ENCODE measurements at regions not wholly inside any gene's neighbourhood (a gene's known extent, or its start where the extent isn't known, plus 50 kb on each side); places are given as distances from the start of the nearest gene placed in this dataset.
"Not testable (repeated sequence)": the region's sequence is repeated elsewhere in the genome, so short reads cannot be mapped to it uniquely, and the experiment has no call there.

DNA sequence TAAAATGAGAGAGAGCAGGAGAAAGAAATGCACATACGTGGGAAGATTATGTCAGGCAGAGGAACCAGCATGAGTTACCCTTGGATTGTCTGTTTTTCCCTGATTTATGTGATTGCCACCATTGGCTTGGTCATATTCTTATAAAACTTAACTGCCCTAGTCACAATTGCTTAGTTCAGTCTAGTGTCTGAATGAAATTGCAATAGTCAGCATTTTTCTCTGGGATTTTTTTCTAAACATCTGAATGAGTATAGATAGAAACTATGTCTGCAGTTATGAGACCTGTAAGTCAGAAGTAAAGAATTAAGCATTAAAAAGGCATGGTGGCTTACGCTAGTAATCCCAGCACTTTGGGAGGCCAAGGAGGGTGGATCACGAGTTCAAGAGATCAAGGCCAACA is 889.8 kb downstream of the PLA2G4A start:
- no peak for DNase-seq (ENCODE audit: low spot score)

GRCh38 chr1:187721216-187721615 is 892.5 kb downstream of the PLA2G4A start:
- DNase-seq (ENCODE audit: low spot score) = no peak

DNA sequence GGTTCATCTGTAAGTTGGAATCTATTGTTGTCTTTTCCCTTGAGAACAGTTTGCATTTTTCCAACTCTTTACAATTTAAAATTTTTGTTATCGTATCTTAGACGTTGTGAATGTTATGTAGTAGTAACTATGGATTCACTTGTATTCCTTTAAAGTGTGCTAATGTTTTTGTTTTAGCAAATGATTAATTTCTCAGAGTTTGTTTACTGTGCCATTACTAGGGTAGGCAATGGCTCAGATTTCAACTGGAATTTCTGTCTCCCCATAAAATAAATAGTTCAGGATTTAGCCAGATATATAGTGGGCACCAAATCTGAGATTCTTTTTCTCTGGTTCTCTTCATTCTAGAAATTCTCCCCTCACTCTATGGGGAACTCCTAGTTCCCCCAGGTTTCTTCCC is 896.5 kb downstream of the PLA2G4A start:
- no peak for DNase-seq (ENCODE audit: low spot score)

DNA sequence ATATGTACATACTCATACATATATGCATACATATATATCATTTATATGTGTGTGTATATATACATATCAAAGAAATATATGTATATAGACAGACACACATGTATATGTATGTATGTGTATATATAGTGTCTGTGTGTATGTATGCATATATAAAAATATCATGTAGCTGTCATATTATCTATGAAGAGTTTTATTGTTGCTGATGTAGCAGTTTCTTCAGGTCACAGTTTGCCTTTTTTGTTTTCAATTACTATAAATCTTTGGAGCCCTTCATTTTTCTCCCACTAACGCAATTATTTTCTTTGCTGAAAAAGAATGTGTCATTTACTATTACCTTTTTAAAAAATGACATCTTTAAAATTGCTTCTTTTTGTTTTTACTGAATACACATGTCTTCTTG is 904.5 kb downstream of the PLA2G4A start:
- no peak for DNase-seq (ENCODE audit: low spot score)

DNA sequence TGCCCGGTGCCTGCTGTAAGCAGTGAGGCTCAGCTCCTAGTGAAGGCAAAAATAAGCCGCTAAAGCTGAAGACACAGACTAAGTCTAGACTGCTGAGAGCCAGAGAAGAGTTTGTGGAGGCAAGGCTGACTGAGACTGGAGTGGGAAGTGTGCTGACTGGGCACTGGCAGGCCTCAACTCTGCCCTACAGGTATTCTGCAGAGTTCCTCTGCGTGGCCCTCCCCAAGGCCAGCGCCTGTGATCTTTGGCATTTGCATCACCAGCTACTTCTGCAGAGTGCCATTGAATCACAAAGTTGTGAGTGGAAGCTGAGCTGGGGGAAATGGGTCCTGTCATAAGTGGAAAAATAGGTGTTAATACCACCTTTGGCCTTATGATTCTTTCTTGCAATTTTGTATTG is 905.7 kb downstream of the PLA2G4A start:
- DNase-seq (ENCODE audit: low spot score) = no peak

DNA sequence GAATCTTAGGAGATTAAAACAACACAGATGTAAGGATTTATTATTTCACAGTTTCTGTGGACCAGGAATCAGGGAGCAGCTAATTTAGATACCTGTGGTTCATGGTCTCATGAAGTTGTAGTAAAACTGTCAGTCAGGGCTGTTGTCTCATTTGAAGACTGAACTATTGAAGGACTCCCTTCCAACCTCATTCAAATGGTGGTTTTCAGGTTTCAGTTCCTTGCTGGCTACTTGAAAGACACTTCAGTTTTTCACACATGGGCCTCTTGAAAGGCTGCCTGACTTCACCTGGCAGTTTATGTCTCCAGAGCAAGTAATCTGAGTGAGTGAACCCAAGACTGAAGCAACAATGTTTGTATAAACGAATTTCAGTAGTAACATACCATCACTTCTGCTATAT is 915.9 kb downstream of the PLA2G4A start:
- no peak for DNase-seq (ENCODE audit: low spot score)

DNA sequence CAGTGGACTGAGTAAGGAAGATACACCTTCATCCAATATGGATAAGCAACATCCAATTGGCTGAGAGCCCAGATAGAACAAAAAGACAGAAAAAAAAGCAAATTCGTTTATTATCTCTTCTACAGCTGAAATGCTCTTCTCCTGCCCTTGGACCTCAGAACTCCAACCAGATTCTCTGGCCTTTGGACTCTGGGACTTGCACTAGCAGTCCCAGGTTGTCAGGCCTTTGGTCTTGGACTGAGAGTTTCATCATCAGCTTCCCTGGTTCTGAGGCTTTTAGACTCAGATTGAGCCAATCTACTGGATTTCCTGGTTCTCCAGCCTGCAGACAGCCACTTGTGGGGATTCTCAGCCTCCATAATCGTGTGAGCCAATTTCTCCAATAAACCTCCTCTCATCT is 926.8 kb downstream of the PLA2G4A start:
- DNase-seq (ENCODE audit: low spot score) = no peak

- not testable (repeated sequence) for DNase-seq (ENCODE audit: low spot score)
These were observed 927.9 kb downstream of the PLA2G4A start for GRCh38 chr1:187756684-187757083.

GRCh38 chr1:187759825-187760333 is 931.1 kb downstream of the PLA2G4A start:
- DNase-seq (ENCODE audit: low spot score) = no peak

GRCh38 chr1:187762118-187762517 is 933.4 kb downstream of the PLA2G4A start:
- no peak for DNase-seq (ENCODE audit: low spot score)

GRCh38 chr1:187763465-187763864 is 934.7 kb downstream of the PLA2G4A start:
- no peak for DNase-seq (ENCODE audit: low spot score)

- DNase-seq (ENCODE audit: low spot score) = no peak
These were observed 935.2 kb downstream of the PLA2G4A start for GRCh38 chr1:187763976-187764375.

GRCh38 chr1:187771396-187771795 is 942.6 kb downstream of the PLA2G4A start:
- DNase-seq (ENCODE audit: low spot score) = no peak

DNA sequence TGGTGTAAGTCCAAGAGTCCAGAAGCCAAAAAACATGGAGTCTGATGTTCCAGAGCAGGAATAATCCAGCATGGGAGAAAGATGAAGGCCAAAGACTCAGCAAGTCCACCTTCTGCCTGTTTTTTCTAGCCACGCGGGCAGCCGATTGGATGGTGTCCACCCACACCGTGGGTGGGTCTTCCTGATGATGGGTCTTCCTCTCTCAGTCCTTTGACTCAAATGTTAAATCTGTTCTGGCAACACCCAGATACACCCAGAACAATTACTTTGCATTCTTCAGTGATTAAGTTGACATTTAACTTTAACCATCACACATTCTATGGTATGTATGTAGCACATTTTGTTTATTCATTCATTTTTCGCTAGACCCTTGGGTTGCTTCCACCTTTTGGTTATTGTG is 944.4 kb downstream of the PLA2G4A start:
- no peak for DNase-seq (ENCODE audit: low spot score)

DNA sequence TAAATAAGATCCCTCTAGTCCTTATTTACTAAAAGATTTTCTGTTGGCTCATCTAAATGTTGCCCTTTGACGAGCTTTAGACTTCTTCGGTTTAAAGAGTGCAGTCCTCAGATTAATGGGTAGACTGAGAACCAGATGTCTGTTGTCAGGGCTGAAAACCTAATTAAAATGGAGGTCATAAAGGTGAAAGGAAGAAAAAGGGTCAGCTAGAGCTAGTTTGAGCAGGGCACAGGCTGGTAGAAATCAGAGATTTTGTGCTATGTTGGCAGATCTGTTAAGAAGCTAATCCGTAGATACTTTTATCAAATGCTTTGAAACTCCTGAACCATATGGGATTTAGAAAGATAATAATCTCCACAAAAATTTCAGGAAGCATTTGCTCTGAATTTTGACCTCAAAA is 959.0 kb downstream of the PLA2G4A start:
- DNase-seq (ENCODE audit: low spot score) = no peak

DNA sequence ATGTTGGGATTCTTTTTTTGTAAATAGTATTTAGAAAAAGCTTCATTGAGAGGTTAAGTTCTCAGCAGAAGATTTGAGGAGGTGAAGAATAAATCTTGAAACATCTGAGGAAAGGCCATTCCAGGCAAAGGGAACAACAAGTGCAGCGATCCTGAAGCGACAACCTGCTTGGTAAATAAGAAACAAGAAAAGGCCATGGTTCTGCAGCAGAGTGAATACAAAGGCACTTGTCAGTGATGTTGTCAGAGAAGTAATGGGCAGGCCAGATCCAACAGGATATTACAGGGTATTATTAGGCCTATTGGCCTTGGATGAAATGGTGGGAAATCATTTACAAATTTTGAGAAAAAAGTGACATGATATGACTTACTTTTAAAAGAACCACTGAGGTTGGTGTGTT is 960.0 kb downstream of the PLA2G4A start:
- DNase-seq (ENCODE audit: low spot score) = no peak

DNA sequence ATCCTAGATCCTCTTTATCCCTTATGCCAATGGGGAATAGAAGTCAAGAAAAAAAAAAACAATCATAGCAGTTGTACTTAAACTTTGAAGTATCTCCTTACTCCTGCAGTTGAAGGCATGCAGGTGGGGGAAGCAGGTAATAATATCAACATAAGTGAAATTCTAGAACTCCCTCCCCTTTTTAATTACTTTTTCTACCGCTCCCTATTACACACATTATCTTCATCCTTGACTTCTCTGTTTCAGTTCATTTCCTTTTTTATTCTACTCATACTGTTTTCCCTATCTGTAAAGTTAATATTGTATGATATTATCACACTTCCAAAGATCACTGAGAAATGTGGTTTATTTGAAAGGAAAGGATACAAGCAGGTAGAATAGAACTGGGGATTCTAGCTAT is 962.0 kb downstream of the PLA2G4A start:
- DNase-seq (ENCODE audit: low spot score) = no peak

GRCh38 chr1:187794561-187794960 is 965.8 kb downstream of the PLA2G4A start:
- DNase-seq (ENCODE audit: low spot score) = no peak

- no peak for DNase-seq (ENCODE audit: low spot score)
These were observed 980.8 kb downstream of the PLA2G4A start for GRCh38 chr1:187809549-187809948.

DNA sequence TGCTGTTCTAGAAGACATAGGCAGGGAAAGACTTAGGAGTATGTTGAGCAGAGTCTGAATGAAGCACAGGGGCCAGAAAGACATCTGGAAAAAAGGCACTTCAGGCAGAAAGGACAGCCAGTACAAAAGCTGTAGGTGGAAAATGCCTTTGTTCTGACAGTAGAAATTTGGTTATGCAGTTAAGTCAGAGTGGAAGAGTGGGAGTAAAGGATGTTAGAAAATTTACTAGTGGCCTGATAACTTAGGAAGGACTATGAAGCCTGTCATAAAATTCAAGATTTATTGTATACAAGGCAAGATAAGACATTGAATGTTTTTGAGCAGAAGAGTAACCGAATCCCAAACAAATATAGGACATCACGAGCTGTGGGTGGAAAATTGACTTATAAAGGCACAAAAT is 987.9 kb downstream of the PLA2G4A start:
- no peak for DNase-seq (ENCODE audit: low spot score)

GRCh38 chr1:187817782-187818181 is 989.0 kb downstream of the PLA2G4A start:
- no peak for DNase-seq (ENCODE audit: low spot score)

DNA sequence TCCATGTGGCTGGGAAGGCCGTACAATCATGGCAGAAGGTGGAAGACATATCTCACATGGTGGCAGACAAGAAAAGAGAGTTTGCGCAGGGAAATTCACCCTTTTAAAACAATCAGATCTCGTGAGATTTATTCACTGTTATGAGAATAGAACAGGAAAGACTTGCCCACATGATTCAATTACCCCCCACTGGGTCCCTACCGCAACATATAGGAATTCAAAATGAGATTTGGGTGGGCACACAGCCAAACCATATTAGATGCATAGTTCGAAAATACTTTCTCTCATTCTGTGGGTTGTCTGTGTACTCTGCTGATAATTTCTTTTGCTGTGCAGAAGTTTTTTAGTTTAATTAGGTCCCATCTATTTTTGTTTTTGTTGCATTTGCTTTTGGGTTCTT is 990.3 kb downstream of the PLA2G4A start:
- no peak for DNase-seq (ENCODE audit: low spot score)

- no peak for DNase-seq (ENCODE audit: low spot score)
These were observed 1007.8 kb downstream of the PLA2G4A start for GRCh38 chr1:187836557-187836956.

DNA sequence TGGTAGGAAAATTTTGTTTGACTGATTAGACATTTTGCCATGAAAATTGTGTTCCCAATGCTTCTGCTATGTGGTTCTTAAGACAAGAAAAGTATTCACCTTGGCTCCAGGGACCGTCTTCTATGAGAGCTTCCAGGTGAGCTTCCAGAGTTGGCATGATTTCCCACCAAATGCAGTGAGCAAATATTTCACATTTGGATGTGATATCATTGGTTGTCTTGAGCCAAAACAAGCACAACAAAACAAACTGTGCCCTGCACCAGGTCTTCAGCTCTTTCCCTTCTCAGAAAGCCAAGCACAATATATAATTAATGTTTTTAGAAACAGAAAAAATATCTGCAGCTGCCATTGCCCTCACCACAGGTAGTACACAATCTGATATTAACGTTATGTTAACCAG is 1009.0 kb downstream of the PLA2G4A start:
- DNase-seq (ENCODE audit: low spot score) = no peak
